ENCODE measurements at regions not wholly inside any gene's neighbourhood (a gene's known extent, or its start where the extent isn't known, plus 50 kb on each side); places are given as distances from the start of the nearest gene placed in this dataset.

DNA sequence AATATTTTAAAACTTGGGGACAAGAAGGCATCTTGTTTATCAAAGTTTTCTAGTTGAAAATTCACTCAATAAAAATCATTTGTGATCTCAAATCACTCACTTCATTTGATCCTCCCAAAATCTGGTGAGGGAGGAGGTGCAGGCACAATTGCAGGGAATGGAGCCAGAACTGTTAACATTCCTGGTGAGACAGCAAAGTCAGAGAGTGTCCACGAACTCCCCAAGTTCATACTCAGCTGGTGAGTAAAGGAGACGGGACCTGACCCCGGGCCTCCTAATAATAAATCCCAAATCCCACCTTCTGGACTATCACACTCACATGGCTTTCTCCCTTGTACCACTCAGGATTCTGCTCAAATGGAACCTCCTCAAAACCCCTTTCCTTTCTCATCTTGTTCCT is 252.3 kb upstream of the LRTM1 start:
- TF ChIP-seq RFX5 (IDR thresholded peaks at IDR 0.05; ENCODE audit: low read depth, low read length) (no peak), NFATC3 (IDR thresholded peaks at IDR 0.05) (no peak), POLR2A (conservative IDR thresholded peaks at IDR 0.05) (no peak), CHD4 (IDR thresholded peaks at IDR 0.05; ENCODE audit: insufficient read depth, insufficient replicate concordance, low read depth, low read length, poor library complexity, severe bottlenecking) (no peak), ZSCAN29 (IDR thresholded peaks at IDR 0.05) (no peak), SREBF1 (IDR thresholded peaks at IDR 0.05; ENCODE audit: borderline replicate concordance, low read depth, low read length) (no peak), GABPA (tag; conservative IDR thresholded peaks at IDR 0.05; ENCODE audit: low read depth) (no peak), BRF1 (IDR thresholded peaks at IDR 0.05; ENCODE audit: borderline replicate concordance, extremely low read depth, insufficient read length) (no peak), ZNF146 (CRISPR knock-in tag; IDR thresholded peaks at IDR 0.05; ENCODE audit: unreplicated experiment) (no peak)
- TF ChIP-seq, protein P1, sequence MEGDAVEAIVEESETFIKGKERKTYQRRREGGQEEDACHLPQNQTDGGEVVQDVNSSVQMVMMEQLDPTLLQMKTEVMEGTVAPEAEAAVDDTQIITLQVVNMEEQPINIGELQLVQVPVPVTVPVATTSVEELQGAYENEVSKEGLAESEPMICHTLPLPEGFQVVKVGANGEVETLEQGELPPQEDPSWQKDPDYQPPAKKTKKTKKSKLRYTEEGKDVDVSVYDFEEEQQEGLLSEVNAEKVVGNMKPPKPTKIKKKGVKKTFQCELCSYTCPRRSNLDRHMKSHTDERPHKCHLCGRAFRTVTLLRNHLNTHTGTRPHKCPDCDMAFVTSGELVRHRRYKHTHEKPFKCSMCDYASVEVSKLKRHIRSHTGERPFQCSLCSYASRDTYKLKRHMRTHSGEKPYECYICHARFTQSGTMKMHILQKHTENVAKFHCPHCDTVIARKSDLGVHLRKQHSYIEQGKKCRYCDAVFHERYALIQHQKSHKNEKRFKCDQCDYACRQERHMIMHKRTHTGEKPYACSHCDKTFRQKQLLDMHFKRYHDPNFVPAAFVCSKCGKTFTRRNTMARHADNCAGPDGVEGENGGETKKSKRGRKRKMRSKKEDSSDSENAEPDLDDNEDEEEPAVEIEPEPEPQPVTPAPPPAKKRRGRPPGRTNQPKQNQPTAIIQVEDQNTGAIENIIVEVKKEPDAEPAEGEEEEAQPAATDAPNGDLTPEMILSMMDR (IDR thresholded peaks at IDR 0.05 in 2 of 3, conservative IDR thresholded peaks at IDR 0.05 in 1 of 3; ENCODE audit: insufficient read depth in 2 of 3, low read depth in 1 of 3, low read length in 3 of 3) = no peak
- TF ChIP-seq, protein P2, sequence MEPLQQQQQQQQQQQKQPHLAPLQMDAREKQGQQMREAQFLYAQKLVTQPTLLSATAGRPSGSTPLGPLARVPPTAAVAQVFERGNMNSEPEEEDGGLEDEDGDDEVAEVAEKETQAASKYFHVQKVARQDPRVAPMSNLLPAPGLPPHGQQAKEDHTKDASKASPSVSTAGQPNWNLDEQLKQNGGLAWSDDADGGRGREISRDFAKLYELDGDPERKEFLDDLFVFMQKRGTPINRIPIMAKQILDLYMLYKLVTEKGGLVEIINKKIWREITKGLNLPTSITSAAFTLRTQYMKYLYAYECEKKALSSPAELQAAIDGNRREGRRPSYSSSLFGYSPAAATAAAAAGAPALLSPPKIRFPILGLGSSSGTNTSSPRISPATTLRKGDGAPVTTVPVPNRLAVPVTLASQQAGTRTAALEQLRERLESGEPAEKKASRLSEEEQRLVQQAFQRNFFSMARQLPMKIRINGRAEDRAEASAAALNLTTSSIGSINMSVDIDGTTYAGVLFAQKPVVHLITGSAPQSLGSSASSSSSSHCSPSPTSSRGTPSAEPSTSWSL (CRISPR knock-in tag; IDR thresholded peaks at IDR 0.05; ENCODE audit: borderline replicate concordance) = no peak
